ENCODE measurements at regions not wholly inside any gene's neighbourhood (a gene's known extent, or its start where the extent isn't known, plus 50 kb on each side); places are given as distances from the start of the nearest gene placed in this dataset.

DNA sequence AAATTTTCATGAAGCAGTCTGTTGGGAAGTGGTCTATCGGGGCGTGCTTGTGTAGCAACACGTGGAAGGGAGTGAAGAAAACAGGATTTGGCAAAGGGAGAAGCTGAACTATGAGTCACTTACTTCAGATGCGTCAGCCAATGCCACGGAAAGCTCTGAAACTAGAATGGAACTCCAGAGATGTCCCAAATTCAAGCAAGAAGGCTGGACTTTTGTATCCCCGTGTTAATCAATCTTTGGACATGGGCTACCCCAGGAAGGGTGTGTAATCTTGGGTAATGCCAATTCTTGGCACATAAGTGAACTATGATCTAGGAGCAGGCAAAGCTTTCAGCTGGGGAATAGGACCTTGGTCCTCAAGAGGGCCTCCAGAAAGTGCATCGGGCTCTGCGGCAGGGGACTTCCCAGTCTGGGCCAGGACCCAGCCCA, 102.6 kb downstream of the ADSS2 start:
- DNase-seq (ENCODE audit: low spot score) = no peak
- Mint-ChIP-seq H3K36me3 (ENCODE audit: low read depth) (peaks cover 1% of the 10 kb centered on the region), H3K4me3 (no peak overlapping the region), H3K27ac (no peak overlapping the region), H3K4me1 (ENCODE audit: low read depth) (peaks cover 18% of the 10 kb centered on the region), H3K9me3 (no peaks in the 10 kb centered on the region), H3K27me3 (ENCODE audit: low read depth) (no peaks in the 10 kb centered on the region)

DNA sequence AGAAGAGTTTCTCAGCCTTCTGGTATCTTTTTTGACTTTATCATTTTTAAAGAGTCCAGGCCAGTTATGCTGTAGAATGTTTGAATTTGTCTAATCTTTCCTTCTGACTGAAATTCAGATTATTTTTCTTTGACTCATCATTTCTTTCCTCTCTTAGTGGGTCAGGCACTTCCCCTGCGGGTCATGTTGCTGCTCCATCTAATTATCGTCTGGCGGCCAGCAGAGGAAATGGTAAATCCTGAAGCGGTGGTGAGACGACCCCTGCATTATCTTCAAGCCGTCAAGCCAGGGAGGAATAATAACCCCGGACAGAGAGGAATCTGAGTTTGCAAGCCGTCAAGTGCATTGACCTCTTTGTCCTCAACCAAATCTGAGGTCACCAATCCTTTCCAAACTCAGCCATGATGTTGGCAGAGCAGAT, 102.1 kb downstream of the ADSS2 start:
- peak overlapping the region; percentile 49 for H3K27ac Mint-ChIP-seq
- no peaks in the 10 kb centered on the region for H3K9me3 Mint-ChIP-seq
- DNase-seq (ENCODE audit: low spot score) = no peak
- H3K36me3 Mint-ChIP-seq (ENCODE audit: low read depth) = peaks cover 1% of the 10 kb centered on the region
- no peaks in the 10 kb centered on the region for H3K27me3 Mint-ChIP-seq (ENCODE audit: low read depth)
- H3K4me3 Mint-ChIP-seq = no peak overlapping the region
- H3K4me1 Mint-ChIP-seq (ENCODE audit: low read depth) = peaks cover 18% of the 10 kb centered on the region

DNA sequence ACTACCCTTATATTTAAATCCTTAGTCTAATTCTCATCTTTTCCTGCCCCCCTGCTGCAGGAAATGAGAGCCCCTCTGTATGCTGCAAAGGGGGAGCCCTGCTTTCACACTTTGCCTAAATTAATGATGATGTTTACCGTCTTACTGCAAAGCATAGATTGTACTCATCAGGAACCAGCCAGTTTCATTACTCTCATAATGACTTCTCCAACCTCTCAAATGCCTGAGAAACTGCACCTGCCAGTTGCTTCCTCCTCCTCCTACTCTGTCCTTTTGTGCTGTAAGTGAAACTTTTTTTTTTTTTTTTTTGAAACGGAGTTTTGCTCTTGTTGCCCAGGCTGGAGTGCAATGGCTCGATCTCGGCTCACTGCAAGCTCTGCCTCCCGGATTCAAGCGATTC, 101.7 kb downstream of the ADSS2 start:
- Mint-ChIP-seq H3K4me1 (ENCODE audit: low read depth) (peaks cover 18% of the 10 kb centered on the region), H3K27me3 (ENCODE audit: low read depth) (no peaks in the 10 kb centered on the region), H3K36me3 (ENCODE audit: low read depth) (peaks cover 1% of the 10 kb centered on the region), H3K4me3 (peak overlapping the region; percentile 19), H3K9me3 (no peaks in the 10 kb centered on the region), H3K27ac (peak overlapping the region; percentile 70)
- no peak for DNase-seq (ENCODE audit: low spot score)

DNA sequence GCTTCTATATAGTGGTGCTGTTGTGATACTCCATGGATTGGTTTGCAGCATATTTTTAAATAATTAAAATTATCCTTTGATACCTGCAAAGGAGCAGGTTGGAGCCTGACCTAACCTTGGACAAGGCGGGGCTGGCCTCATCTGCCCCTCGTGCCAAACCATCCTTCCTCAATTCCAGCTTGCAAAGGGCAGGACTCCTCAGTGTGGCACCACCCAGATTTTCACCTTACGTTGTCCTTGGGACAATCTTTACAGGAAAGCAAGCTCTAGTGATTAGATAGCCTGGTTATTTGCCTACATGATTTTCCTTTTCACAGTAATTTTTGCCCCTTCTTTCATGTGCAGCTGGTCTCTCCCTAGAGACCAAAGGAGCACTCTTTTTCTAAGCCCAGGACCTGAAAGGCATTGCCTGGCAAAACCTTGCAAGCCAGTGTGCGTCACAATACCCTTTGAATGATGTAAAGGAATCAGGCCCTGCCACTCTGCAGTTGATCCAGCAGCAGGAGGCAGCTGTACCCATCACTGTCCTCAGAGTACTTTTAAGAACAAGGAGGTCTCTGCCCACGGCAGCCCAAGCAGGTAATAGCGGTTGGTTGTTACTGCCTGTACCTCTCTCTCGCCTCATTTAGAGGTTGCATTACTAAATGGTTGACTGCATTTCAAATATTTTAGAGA, 99.4 kb downstream of the ADSS2 start:
- no peak for DNase-seq (ENCODE audit: low spot score)
- H3K27ac Mint-ChIP-seq = no peak overlapping the region
- H3K27me3 Mint-ChIP-seq (ENCODE audit: low read depth) = no peaks in the 10 kb centered on the region
- no peaks in the 10 kb centered on the region for H3K9me3 Mint-ChIP-seq
- peaks cover 1% of the 10 kb centered on the region for H3K36me3 Mint-ChIP-seq (ENCODE audit: low read depth)
- peaks cover 18% of the 10 kb centered on the region for H3K4me1 Mint-ChIP-seq (ENCODE audit: low read depth)
- no peak overlapping the region for H3K4me3 Mint-ChIP-seq

DNA sequence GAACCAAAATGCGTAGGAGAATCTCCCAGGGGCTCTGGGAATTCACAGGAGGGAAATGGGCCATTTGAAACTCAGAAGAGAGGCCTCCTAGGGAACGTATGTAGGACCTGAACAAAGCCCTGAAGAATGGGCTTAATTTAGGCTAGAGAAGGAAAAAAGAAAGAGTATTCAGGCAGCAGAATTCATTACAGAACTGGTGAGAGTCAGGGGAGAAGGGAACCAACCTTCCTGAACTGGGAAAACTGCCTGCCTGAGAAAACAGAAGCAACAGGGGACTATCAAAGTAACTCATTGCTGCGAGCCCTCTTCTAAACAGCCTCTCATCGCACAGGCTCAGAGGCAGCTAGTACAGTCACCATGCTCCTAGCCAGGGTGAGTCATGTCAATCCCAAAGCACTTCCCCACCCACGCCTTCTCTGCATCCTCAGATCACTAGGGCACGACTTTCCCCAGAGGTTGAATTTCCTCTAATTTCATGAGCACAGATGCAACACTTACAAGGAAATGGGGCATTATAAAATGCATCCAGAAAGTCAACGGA, 98.1 kb downstream of the ADSS2 start:
- Mint-ChIP-seq H3K27ac (no peak overlapping the region), H3K36me3 (ENCODE audit: low read depth) (peaks cover 1% of the 10 kb centered on the region), H3K27me3 (ENCODE audit: low read depth) (no peaks in the 10 kb centered on the region), H3K4me1 (ENCODE audit: low read depth) (peaks cover 18% of the 10 kb centered on the region), H3K9me3 (no peaks in the 10 kb centered on the region), H3K4me3 (no peak overlapping the region)
- peak; percentile 61 for DNase-seq (ENCODE audit: low spot score)

DNA sequence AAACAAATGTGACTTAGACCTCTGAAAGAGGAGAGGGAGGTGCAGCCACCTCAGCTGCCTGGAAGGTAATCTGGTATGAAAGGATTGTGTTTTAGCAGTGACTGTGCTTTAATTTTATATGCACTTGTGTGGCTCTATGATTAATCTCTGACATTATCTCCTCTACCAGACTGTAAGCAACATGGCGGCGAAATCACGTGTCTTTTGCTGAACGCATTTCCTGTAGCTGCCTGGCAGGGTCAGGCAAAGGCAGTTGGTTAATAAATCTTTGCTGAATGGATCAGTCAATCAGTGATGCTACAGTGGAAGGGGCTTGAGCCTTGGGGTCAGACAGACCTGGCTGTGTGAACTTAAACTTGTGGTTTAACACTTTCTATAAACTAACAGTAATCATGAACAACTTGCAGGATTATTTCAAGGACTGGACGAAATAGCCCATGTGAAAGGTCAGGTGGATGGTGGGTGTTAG, 96.9 kb downstream of the ADSS2 start:
- no peak for DNase-seq (ENCODE audit: low spot score)
- H3K27me3 Mint-ChIP-seq (ENCODE audit: low read depth) = no peaks in the 10 kb centered on the region
- H3K36me3 Mint-ChIP-seq (ENCODE audit: low read depth) = peaks cover 1% of the 10 kb centered on the region
- no peak overlapping the region for H3K27ac Mint-ChIP-seq
- H3K4me1 Mint-ChIP-seq (ENCODE audit: low read depth) = peaks cover 14% of the 10 kb centered on the region
- no peak overlapping the region for H3K4me3 Mint-ChIP-seq
- no peaks in the 10 kb centered on the region for H3K9me3 Mint-ChIP-seq

DNA sequence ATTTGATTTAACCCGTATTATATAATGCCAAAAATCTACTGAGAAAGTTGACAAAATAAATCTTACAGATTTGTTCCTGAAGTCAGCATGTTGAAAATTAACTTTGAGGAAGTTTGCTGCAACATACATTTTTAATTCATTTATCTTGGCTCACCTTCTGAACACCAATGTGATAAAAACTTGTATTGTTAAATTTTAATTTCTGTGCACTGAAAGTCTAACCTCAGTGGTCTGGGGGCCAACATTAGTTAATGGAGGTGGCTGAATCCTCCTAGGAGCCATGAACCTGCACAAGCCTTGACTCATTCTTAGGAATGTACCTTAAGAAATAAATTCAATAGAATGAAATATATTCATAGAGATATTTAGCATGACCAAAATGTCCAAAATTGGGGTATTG, 95.3 kb downstream of the ADSS2 start:
- H3K4me1 Mint-ChIP-seq (ENCODE audit: low read depth) = peaks cover 8% of the 10 kb centered on the region
- no peaks in the 10 kb centered on the region for H3K27me3 Mint-ChIP-seq (ENCODE audit: low read depth)
- no peak for DNase-seq (ENCODE audit: low spot score)
- no peak overlapping the region for H3K4me3 Mint-ChIP-seq
- H3K9me3 Mint-ChIP-seq = no peaks in the 10 kb centered on the region
- peaks cover 1% of the 10 kb centered on the region for H3K36me3 Mint-ChIP-seq (ENCODE audit: low read depth)
- no peak overlapping the region for H3K27ac Mint-ChIP-seq
